ENCODE measurements at regions not wholly inside any gene's neighbourhood (a gene's known extent, or its start where the extent isn't known, plus 50 kb on each side); places are given as distances from the start of the nearest gene placed in this dataset.
A peak's percentile ranks its signal among the peaks of the same experiment; 100 is the strongest.

- TF ChIP-seq CTCF (conservative IDR thresholded peaks at IDR 0.05; ENCODE audit: low read depth, low read length) (peak; percentile 54; the same call in 1 of the 2 replicates), EZH2 (IDR thresholded peaks at IDR 0.05; ENCODE audit: low read length, unreplicated experiment) (no peak)
Measured at GRCh38 chr13:91078093-91078679, 269.3 kb upstream of the MIR17HG start.
